ENCODE measurements at regions not wholly inside any gene's neighbourhood (a gene's known extent, or its start where the extent isn't known, plus 50 kb on each side); places are given as distances from the start of the nearest gene placed in this dataset.
"Not testable (repeated sequence)": the region's sequence is repeated elsewhere in the genome, so short reads cannot be mapped to it uniquely, and the experiment has no call there.

DNA sequence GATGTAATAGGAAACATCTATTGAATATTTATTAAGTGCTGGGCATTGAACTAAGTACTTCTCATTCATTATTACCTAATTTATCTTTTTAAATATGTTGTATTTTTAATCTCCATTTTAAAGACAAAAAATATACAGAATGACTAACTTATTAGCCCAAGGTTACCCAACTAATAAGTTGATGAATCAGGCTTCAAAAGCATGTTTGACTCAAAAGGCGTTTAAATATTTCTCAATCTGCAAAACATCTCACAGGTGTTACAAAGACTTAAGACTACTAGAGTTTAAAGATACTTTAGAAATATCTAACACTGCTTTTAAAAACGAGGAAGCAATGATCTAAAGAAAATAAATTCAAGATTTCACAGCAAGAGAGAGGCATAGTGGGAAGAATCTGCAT is 457.4 kb upstream of the DCN start:
- no peak for DNase-seq

DNA sequence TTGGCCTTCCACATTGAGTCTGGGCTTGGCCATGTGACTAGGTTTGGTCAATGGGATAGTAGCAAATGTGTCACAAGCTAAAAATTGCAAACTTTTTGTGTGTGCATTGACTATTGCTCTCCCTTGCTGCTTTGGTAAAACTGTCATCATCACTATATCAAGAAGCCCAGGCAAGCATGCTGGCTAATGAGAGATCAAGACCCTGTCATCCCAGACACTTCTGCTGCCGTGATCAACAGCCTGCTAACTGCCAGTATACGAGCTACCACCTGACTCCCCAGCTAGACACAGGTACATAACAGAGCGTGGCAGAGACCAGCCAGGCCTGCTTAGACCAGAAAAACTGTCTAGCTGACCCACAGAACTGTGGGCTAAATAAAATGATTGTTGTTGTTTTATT is 456.7 kb upstream of the DCN start:
- DNase-seq = peak; percentile 57

DNA sequence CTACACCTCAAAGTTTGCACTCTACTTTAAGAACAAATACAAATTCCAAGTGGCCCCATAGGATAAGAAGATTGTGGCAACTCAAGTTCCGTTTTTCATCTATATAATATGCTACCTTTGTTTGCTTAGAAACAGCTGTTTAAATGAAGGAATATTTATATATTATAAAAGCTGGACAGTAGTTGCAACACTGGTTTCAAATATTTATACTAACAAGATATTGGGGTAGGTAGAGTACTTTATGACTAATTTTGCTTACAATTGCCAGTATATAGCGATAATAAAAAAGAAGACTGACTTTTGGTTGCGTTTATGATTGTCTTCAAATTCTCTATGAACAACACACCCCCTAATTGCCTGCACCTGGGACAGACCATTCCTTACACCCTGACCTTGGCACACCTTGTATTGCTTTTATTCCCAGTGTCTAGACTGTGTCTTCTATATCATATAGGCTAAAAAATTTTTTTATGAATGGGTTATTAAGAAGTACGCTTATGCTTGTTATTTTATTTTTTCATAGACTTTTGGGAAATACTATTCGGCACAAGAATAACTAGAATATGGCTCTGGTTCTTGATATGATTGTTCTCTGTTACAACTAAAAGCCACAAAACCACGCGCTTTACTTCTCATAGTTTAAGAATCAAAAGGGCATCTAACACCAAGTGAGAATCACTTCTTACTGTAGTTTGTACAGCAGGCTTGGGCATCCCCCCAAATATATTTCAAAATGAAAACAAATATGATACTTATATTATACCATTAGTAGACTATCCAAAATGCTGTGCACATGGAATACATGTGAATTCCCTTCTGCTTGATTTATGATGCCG is 455.4 kb upstream of the DCN start:
- DNase-seq = no peak

DNA sequence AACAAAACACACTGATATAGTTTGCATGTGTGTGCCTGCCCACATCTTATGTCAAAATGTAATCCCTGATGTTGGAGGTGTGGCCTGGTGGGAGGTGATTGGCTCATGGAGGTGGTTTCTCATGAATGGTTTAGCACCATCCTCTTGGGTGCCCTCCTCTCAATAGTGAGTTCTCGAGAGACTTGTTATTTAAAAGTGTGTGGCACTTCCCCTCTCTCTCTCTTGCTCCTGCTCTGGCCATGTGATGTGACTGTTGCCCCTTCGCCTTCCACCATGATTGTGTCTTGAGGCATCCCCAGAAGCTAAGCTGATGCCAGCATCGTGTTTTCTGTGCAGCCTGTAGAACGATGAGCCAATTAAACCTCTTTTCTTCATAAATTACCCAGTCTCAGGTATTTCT is 454.1 kb upstream of the DCN start:
- no peak for DNase-seq

DNA sequence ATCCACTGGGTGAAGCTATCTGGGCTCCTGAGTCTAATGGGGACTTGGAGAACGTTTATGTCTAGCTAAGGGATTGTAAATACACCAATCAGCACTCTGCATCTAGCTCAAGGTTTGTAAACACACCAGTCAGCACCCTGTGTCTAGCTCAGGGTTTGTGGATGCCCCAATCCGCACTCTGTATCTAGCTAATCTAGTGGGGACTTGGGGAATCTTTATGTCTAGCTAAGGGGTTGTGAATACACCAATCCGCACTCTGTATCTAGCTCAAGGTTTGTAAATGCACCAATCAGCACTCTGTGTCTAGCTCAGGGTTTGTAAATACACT is 451.7 kb upstream of the DCN start:
- DNase-seq = not testable (repeated sequence)

DNA sequence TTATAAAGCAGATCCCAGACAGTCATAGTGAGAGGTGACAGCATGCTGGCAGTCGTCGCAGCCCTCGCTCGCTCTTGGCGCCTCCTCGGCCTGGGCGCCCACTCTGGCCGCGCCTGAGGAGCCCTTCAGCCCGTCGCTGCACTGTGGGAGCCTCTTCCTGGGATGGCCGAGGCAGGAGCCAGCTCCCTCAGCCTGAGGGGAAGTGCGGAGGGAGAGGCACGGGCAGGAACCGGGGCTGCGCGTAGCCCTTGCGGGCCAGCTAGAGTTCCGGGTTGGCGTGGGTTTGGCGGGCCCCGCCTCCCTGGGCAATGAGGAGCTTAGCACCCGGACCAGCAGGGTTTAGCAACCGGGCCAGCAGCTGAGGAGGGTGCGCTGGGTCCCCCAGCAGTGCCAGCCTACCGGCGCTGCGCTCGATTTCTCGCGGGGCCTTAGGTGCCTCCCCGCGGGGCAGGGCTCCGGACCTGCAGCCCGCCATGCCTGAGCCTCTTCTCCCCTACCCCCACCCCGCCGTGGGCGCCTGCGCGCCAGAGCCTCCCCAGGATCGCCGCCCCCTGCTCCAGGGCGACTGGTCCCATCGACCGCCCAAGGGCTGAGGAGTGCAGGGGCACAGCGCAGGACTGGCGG is 451.2 kb upstream of the DCN start:
- no peak for DNase-seq

DNA sequence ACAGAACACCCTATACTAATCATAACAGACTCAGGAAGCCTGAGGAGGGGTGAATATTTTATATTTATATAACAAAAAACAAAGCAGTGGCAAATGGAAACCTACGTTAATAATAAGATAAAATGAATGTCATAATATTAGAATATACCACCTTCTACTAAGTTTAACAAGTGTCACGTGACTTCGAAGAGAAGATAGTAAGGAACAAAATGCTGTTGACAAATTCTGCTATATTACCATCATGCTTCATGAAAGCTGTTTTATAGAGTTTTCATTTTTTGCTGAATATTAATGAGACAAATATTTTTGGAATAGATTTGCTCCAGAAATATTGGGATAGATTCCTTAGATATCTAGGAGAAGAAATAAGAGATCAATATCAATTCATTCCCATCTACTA is 450.6 kb upstream of the DCN start:
- DNase-seq = no peak

DNA sequence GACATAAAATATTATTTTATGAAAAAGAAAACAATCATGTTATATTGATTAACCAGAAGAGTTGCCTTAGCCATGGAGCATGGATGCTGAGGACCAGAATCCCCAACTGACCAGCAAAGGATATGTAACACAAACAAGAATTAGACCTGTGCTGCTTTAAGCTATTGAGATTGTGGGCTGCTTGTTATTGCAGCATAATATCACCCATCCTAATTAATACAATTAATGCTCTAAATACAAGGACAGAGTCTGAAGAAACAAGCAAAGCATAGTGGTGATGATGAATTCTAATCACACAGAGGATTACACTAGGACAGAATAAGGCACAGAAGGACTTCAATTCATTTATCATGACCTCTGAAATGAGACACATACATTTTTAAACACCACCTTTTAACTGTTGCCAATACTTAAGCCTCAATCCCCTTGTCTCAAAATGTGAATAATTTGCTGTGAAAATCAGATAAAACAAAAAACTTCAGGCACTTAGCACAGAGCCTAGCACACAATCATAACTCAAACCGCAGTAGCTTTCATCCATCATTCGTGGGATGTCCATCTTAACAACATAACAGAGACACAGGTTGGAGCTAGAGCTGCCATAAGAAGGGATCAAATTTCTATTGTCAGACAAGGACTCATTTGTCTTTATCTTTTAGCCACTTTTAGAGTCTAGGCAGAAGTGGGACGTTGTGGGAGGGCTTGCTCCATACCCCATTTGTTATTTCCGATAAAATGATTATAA is 449.6 kb upstream of the DCN start:
- DNase-seq = no peak

DNA sequence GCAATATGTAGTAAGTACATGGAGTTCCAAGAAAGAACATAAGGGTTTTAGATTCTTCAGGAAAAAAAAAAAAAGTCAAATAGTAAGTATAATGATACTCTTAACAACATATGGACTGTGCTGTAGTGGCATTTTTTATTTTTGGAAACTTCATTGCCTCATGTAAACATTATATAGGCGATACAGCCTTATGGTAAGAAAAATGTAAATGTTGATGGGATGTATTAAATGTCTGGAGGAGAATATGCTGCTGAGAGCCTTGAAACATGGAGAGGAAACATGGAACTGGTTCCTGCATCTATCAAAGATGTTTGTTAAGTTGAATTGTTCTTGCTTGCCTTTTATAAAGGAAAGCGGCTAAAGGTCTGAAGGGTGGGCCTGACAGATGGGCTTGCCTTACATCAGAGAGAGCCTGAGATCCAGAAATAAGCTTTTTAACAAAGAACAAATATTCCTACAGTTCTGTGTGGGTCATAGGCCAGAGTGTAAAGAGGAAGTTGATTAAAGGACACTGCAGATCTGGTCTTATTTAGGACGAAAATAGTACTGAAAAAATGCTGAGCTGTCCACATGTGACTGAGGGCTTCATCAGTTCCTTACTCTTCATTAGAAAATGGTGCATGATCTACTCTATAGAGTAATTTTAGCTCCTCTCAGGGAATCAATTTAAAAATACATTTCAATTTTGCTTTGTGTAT is 448.1 kb upstream of the DCN start:
- DNase-seq = no peak

DNA sequence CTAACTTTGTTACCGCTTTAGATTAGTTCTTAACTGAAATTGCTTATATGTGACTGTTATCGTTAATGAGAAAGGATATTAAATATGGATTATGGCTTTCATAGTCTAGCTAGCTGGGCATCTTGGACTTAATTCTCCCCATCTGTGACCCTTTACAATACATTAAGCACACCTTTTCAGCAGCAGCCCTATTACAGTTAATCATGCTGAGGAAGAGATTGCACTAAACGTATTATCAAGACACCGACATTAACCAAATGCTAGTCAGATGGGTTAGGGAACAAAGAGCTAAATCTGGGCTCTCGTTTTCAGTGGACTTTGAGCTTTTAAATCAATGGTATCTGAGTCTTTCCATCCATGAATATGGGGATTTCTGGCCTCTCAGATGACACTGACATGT is 447.5 kb upstream of the DCN start:
- DNase-seq = no peak

DNA sequence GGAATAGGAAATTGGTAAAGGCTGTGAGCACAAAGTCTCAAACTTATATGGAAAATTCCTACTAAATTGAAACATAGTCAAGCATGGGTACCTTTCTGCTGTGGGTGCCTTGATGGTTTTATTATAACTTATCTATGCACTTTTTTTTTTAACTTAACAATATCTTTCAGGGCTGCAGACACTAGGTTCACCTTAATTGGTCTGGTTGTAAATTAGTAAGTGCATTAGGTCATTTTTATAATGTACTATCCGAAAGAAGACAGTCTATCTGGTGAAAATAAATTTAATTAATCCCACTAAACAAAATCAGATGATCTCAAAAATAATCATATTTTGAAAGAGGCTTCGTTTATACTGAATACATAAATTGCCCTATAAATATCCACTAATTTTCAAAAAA is 446.8 kb upstream of the DCN start:
- no peak for DNase-seq

DNA sequence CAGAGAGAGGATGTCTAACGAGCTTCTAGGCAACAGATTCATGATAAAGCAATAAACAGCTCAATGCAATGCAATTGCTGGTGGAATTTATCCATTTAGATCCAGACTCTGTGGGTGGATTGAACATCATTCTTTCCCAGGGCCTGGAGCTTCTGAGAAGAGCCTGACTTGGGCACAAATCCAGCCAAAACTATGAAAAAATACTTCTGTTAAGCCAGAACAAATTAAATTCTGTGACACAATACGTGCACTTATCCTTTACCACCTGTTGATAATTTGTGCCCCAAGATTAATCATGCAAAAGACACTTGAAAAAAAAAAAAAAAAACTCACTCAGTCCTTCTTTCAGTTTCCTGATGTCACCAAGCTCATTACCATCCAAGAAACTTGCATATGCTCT is 446.0 kb upstream of the DCN start:
- DNase-seq = no peak

DNA sequence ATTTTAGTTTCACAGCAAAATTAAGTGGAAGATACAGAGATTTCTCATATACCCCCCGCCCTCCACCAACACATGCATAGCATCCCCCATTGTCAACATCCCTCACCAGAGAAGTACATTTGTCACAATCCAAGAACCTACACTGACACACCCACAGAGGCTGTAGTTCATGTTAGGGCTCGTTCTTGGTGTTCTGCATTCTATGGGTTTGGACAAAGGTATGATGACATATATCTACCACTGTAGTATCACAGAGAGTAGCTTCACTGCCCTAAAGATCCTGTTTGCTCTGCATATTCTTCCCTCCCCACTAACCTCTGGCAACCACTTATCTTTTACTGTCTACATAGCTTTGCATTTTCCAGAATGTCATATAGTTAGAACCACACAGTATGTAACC is 444.6 kb upstream of the DCN start:
- DNase-seq = no peak

DNA sequence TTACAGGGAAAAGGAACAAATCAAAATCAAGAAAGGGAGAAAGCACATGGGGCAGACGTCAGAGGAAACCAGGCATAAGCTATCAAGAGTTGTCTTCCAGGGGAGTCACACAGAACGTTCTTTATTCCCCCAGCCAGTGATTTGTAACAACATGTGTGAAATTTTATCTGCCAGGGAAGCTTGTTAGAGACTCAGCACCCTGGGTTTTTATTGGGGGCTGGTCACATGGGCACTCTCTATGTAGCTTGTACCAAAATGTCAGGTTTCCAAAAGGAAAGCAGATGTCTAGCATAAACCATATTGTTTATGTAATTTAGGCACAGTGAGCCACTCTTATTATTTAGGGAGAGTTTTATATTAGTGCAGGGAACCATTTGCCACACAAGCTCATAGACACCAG is 440.4 kb upstream of the DCN start:
- no peak for DNase-seq

DNA sequence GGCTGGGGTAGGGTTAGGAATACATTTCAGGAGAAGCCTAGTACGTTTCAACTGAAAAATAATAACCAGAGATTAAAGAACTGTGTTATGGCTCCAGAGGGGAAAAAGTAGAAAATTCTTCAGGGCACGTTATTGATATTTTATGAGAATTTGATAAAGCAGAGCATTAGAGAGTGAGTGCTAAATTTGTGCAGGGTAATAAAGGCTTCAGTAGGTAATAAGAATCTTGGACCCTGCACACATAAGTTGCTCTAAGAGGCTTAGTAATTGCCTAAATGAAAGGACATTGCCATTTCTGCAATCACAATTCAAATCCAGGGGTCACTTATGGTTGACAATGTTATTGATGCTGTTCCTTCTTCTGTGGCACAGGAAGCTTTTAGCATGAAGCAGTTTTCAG is 439.4 kb upstream of the DCN start:
- no peak for DNase-seq

DNA sequence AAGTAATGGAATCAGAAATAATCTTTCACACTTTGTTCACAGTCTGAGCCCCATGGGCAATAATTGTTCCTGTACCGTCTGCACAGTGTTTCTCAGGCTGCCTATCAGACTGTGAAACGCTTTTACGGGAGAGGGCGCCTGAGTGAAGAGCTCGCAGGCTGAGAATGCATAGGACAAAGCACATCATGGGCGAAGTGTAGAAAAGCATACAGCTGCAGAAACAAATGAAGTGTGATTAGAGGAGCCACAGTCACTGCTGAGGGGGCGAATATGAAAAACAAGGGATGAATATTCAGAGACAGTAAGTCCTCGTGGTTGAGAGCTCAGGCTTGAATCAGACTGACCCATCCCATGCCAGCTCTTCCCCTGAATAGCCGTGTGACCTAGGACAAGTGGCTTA is 438.4 kb upstream of the DCN start:
- peak; percentile 69 for DNase-seq

DNA sequence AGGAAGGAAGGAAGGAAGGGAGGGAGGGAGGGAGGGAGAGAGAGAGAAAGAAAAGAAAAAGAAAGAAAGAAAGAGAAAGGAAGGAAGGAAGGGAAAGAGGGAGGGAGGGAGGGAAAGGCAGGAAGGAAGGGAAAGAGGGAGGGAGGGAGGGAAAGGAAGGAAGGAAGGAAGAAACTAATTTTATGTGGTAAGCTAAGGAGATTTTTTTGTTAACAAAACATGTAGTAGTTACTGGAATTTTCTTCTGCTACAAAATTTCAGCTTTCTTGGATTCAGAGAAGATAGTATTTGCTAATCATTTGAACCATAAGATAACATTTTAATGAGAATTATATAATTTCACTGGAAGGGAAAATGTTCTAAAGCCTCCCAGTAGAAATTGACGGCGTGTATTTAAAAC is 437.8 kb upstream of the DCN start:
- no peak for DNase-seq

DNA sequence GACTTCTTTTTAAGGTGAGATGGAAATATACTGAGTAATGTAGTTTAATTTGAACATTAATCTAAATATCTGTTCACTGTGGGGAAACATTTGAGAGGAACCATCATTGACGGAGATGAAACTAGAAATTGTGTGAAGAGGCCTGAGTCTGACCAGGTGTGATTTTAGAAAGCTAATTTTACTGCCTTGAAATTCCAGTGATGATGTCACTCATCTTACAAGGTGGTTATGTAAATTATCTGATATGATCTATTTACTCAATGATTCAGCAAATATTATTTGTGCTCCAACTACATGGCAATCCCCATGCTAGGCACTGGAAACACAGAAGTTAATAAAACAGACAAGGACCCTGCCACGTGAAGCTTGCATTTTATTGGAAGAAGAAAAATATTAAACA is 435.7 kb upstream of the DCN start:
- DNase-seq = no peak

DNA sequence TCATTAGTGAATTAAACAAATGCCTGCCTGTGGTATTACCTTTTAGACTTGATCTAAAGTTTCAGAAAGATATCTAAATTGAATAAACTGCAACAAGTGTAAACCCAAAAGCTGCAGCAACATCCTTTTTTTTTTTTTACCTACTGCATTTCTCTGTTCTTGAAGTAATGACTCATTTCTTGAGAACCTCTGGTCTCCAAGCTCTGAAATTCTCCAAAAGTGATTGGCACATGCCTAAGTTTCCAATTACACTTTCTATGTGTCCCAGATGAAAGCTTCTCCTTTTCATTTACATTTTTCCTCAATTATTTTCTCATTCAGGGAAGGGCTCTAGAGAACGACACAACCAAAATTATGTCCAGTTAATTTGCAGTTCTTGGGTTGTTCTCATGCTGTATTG is 435.2 kb upstream of the DCN start:
- DNase-seq = no peak

DNA sequence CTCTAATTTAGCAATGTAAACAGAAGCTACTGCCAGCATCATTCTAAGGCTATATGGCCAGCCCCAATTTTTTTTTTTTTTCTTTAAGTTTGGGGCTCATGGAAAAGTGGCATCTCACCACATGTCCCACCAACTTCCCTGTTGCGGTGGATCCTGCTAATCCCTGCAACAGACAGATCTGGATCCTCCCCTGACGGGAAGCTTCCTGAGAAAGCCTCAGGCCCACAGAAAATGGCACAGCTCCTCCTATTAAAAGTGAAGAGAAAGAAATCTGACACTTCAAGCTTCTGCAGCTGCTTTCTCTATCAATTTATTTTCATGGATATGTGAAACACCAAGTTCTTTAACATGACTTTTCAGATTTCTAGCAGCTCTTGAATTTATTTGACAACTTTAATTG is 433.8 kb upstream of the DCN start:
- no peak for DNase-seq

DNA sequence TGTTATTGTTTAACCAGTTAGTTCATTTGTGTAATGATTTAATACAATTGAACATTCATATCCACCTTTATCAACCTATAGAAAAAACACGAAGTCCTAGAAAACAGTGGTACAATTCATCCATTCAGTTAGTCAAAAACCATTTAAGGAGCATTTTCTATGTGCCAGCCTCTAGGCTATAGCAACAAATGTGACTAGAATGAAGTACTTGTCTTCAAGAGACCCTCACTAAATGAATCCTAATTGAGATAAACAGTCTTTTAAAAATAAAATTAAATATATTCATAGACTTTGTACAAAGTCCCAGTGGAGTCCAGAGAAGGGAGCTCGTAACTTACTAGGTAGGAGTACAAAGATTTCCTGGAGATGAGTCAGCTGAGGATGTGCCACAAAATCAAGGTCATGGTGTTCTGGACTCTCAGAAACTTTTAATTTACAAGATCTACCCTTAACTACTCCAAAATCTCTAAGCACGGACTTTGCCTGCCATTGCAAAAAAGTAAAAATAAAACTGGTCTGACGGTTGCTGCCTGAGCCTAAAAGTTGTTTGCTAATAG is 430.7 kb upstream of the DCN start:
- DNase-seq = no peak

DNA sequence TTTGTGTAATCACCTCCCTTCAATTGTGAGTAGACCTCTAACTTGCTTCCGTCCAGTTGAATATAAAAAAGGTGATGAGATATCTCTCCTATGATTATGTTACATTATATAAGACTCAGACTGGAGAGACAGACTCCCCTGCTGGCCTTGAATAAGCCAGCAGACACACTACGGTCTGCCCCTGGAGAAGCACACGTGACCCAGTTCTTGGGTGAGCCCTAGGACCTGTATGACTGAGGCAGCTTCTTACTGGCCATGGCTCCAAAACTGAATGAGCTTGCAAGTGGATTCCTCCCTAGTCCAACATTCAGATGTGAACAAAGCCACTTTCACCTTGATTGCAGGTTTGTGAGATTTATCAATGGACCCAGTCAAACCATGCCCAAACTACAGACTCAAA is 427.9 kb upstream of the DCN start:
- no peak for DNase-seq

DNA sequence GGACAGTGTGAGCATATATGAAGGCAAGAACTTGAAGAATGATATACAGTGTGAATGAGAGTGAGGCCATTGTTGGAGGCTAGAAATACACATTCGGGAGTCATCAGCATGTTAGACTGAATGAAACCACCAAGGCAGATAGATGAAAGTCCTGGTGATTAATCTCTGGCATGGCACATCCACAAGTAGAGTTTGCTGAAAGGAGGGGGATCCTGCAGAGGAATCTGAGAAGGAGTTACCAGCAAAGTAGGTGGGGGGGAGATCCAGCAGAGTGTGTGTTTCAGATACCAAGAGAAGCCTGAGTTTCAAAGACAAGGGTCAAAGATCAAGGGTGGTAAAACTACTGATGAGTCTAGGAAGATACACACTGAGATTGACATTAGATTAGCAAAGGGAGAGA is 426.7 kb upstream of the DCN start:
- DNase-seq = no peak

DNA sequence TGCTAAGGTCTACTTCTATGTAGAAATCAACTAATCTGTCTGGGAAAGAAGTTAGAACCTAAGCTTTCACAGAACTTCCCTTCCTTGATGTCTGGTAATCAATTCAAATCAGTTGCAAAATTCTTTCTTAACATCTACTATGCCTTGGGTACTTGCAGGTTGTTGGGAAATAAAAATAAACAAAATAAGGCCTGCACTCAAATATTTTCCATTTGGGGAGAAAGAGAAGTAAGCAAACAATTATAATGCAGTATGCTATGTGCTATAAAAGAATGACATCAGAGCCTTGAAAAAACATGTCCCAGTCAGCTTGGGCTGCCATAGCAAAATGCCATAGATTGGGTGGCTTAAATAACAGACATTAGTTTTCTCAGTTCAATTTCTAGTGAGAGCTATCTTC is 425.9 kb upstream of the DCN start:
- no peak for DNase-seq
